Mesodermal cell (in vitro differentiated cells): ENCODE measurements at regions not wholly inside any gene's neighbourhood (a gene's known extent, or its start where the extent isn't known, plus 50 kb on each side); places are given as distances from the start of the nearest gene placed in this dataset.

Experiments used
- H3K27ac ChIP-seq: 2 replicates; pipeline ENCODE4 v1.7.0; 2013; ENCODE audit warnings: mild to moderate bottlenecking, low read depth, low read length, moderate library complexity; ENCODE audit not compliant: severe bottlenecking
- H3K36me3 ChIP-seq: 2 replicates; pipeline ENCODE4 v1.7.1; 2013; ENCODE audit warnings: mild to moderate bottlenecking, low read length, moderate library complexity; ENCODE audit not compliant: control insufficient read depth, insufficient read depth
- H3K4me1 ChIP-seq: one replicate; pipeline ENCODE4 v1.7.1; 2013; ENCODE audit warnings: mild to moderate bottlenecking, low read length; ENCODE audit not compliant: insufficient read depth, control insufficient read depth, poor library complexity, severe bottlenecking
- H3K4me3 ChIP-seq: 2 replicates; pipeline ENCODE4 v1.7.0; 2013; ENCODE audit warnings: low read length, control low read depth, mild to moderate bottlenecking; ENCODE audit not compliant: insufficient read depth, poor library complexity, severe bottlenecking; ENCODE audit errors: extremely low read depth
- H3K9me3 ChIP-seq: 2 replicates; pipeline ENCODE4 v1.7.1; 2013; ENCODE audit warnings: mild to moderate bottlenecking, low read length, moderate library complexity; ENCODE audit not compliant: control insufficient read depth
- WGBS, 2 experiments: methylation state at CpG; one replicate each; pipeline ENCODE4 v1.1.5; 2013; ENCODE audit warnings: missing lambda C conversion rate in 2 of 2; ENCODE audit not compliant: insufficient coverage in 2 of 2; 5-methylcytosine and 5-hydroxymethylcytosine counted together

GRCh38 chr5:135628771-135629563, 50.2 kb upstream of the CXCL14 start:
- Histone ChIP-seq H3K36me3 (no peaks in the 10 kb centered on the region), H3K9me3 (no peaks in the 10 kb centered on the region), H3K4me1 (no peaks in the 10 kb centered on the region), H3K4me3 (no peak overlapping the region), H3K27ac (no peak overlapping the region)
- WGBS, 2 experiments: 72 to 73% methylated on average over 3 of the region's 7 CpGs
